IMR-90 (cell line): ENCODE measurements at regions not wholly inside any gene's neighbourhood (a gene's known extent, or its start where the extent isn't known, plus 50 kb on each side); places are given as distances from the start of the nearest gene placed in this dataset.

ENCODE experiments used
- ATAC-seq: fragments of 200-7000 bp; cut with Tn5 transposase; 2 replicates; pipeline ENCODE4 v1.9.1; 2020; ENCODE audit warnings: low read depth, mild to moderate bottlenecking, moderate library complexity
- BruUV-seq: library from RNA; stranded (reverse); fragments of 400-500 nt; replicated peaks from 2 replicates; lab custom pipeline; 2021; lab: Mats Ljungman, UMichigan
- CTCF ChIA-PET: fragments of 300-600 bp; formaldehyde crosslinking; extraction: SDS; loops from one replicate; lab custom pipeline; 2021; ENCODE audit warnings: antibody characterized with exemption; lab: Yijun Ruan, JAX
- POLR2A ChIA-PET: fragments of 300-600 bp; sonication (Branson Sonifier 250); formaldehyde crosslinking; loops from one replicate; lab custom pipeline; 2022; ENCODE audit warnings: antibody characterized with exemption; ENCODE audit not compliant: unreplicated experiment; lab: Charles Lee
- DNase-seq: peaks from one replicate; pipeline ENCODE4 v3.0.0; 2013
- H2AFZ ChIP-seq: replicated peaks from 2 replicates; pipeline ENCODE3; 2013; ENCODE audit warnings: low read length, mild to moderate bottlenecking; ENCODE audit not compliant: poor library complexity
- H2AK5ac ChIP-seq: 2 replicates; pipeline ENCODE4 v1.6.1; 2013; ENCODE audit warnings: low read depth, low read length, inconsistent platforms
- H2AK9ac ChIP-seq: replicated peaks from 2 replicates; pipeline ENCODE3; 2013; ENCODE audit warnings: mild to moderate bottlenecking, low read depth, low read length, moderate library complexity; ENCODE audit not compliant: poor library complexity
- H2BK120ac ChIP-seq: 2 replicates; pipeline ENCODE4 v1.6.1; 2013; ENCODE audit warnings: low read depth, low read length, inconsistent platforms
- H2BK15ac ChIP-seq: 3 replicates; pipeline ENCODE4 v1.6.1; 2013; ENCODE audit warnings: low read depth, low read length, inconsistent platforms
- H2BK20ac ChIP-seq: 2 replicates; pipeline ENCODE4 v1.6.1; 2013; ENCODE audit warnings: low read depth, mild to moderate bottlenecking, inconsistent platforms, low read length, moderate library complexity
- H2BK5ac ChIP-seq: 2 replicates; pipeline ENCODE4 v1.6.1; 2013; ENCODE audit warnings: mild to moderate bottlenecking, low read depth, low read length, inconsistent platforms; ENCODE audit not compliant: poor library complexity, severe bottlenecking
- H3K14ac ChIP-seq: replicated peaks from 2 replicates; pipeline ENCODE4 v1.6.1; 2013; ENCODE audit warnings: low read depth, low read length, inconsistent platforms
- H3K18ac ChIP-seq: 2 replicates; pipeline ENCODE4 v1.6.1; 2013; ENCODE audit warnings: low read depth, low read length, control low read depth
- H3K23ac ChIP-seq: 2 replicates; pipeline ENCODE4 v1.6.1; 2013; ENCODE audit warnings: low read depth, low read length, inconsistent platforms
- H3K27ac ChIP-seq: 2 replicates; pipeline ENCODE4 v1.5.1; 2013; ENCODE audit warnings: mild to moderate bottlenecking, control low read depth, low read length; ENCODE audit not compliant: insufficient read depth
- H3K27me3 ChIP-seq: 2 replicates; pipeline ENCODE4 v1.6.1; 2013; ENCODE audit warnings: low read length; ENCODE audit not compliant: control insufficient read depth, insufficient read depth
- H3K36me3 ChIP-seq: 2 replicates; pipeline ENCODE4 v1.6.1; 2013; ENCODE audit warnings: low read length, mixed read lengths; ENCODE audit not compliant: control insufficient read depth, insufficient read depth
- H3K4ac ChIP-seq: 2 replicates; pipeline ENCODE4 v1.6.1; 2013; ENCODE audit warnings: low read depth, low read length, inconsistent platforms
- H3K4me1 ChIP-seq: 2 replicates; pipeline ENCODE4 v1.6.1; 2013; ENCODE audit warnings: low read length, mixed read lengths; ENCODE audit not compliant: control insufficient read depth, insufficient read depth
- H3K4me2 ChIP-seq: 2 replicates; pipeline ENCODE4 v1.6.1; 2013; ENCODE audit warnings: low read depth, mild to moderate bottlenecking, control low read depth, low read length, moderate library complexity
- H3K4me3 ChIP-seq: 2 replicates; pipeline ENCODE4 v1.5.1; 2013; ENCODE audit warnings: low read depth, mild to moderate bottlenecking, control low read depth, low read length, moderate library complexity; ENCODE audit not compliant: insufficient read depth
- H3K56ac ChIP-seq: 2 replicates; pipeline ENCODE4 v1.6.1; 2013; ENCODE audit warnings: low read length, inconsistent platforms; ENCODE audit not compliant: insufficient read depth; ENCODE audit errors: extremely low read depth
- H3K79me1 ChIP-seq, 2 experiments: 2 replicates each; pipeline ENCODE4 v1.6.1; 2013; ENCODE audit warnings: low read length in 2 of 2, inconsistent platforms in 1 of 2, low read depth in 1 of 2
- H3K9ac ChIP-seq: 2 replicates; pipeline ENCODE4 v1.6.1; 2013; ENCODE audit warnings: low read depth, low read length, control low read depth
- H3K9me1 ChIP-seq: 2 replicates; pipeline ENCODE4 v1.6.1; 2013; ENCODE audit warnings: low read length, inconsistent platforms; ENCODE audit not compliant: insufficient read depth
- H3K9me3 ChIP-seq: 2 replicates; pipeline ENCODE4 v1.6.1; 2013; ENCODE audit warnings: low read length; ENCODE audit not compliant: control insufficient read depth, insufficient read depth
- H4K20me1 ChIP-seq: 2 replicates; pipeline ENCODE4 v1.6.1; 2013; ENCODE audit warnings: low read length, inconsistent platforms; ENCODE audit not compliant: insufficient read depth
- H4K5ac ChIP-seq: 2 replicates; pipeline ENCODE4 v1.6.1; 2013; ENCODE audit warnings: mild to moderate bottlenecking, low read depth, low read length, control low read depth
- H4K8ac ChIP-seq, 2 experiments: 2 replicates each; pipeline ENCODE4 v1.6.1; 2013; ENCODE audit warnings: low read depth in 2 of 2, low read length in 2 of 2, control low read depth in 1 of 2, inconsistent platforms in 1 of 2
- H4K91ac ChIP-seq: 2 replicates; pipeline ENCODE4 v1.6.1; 2013; ENCODE audit warnings: low read depth, low read length, inconsistent platforms; ENCODE audit not compliant: insufficient read depth
- CEBPB ChIP-seq: IDR thresholded peaks from 2 replicates; pipeline ENCODE4 v1.6.1; 2012; ENCODE audit warnings: low read depth, low read length, improper control_type of control experiment
- WGBS, 2 experiments: methylation state at CpG; one replicate each; pipeline versions ENCODE4 v1.1.5 to v1.1.7; 2013; ENCODE audit warnings: missing lambda C conversion rate in 2 of 2; ENCODE audit not compliant: insufficient read length in 1 of 2; ENCODE audit errors: extremely low coverage in 2 of 2; 5-methylcytosine and 5-hydroxymethylcytosine counted together
- dilution Hi-C: fragments of 300-500 bp; cut with HindIII; formaldehyde crosslinking; loops from one replicate; pipeline ENCODE4 v1.14.3; 2018; ENCODE audit warnings: low sequenced_read_pairs; ENCODE audit not compliant: unreplicated experiment
- in situ Hi-C: fragments of 300-500 bp; cut with MboI; formaldehyde crosslinking; loops from 3 replicates; pipeline ENCODE4 v1.14.3; 2019; ENCODE audit warnings: low sequenced_read_pairs, inconsistent platforms, mixed read lengths
- intact Hi-C: fragments of 100-400 bp; cut with micrococcal nuclease; formaldehyde crosslinking; loops from 2 replicates; pipeline ENCODE4 v1.10.0; 2022
- TF ChIP-seq, protein P1 (sequence below): fragments of 150-350 bp; IDR thresholded peaks from 2 replicates; pipeline ENCODE4 v1.6.1; 2016; ENCODE audit warnings: low read depth, mild to moderate bottlenecking, low read length, moderate library complexity, borderline replicate concordance

DNA sequence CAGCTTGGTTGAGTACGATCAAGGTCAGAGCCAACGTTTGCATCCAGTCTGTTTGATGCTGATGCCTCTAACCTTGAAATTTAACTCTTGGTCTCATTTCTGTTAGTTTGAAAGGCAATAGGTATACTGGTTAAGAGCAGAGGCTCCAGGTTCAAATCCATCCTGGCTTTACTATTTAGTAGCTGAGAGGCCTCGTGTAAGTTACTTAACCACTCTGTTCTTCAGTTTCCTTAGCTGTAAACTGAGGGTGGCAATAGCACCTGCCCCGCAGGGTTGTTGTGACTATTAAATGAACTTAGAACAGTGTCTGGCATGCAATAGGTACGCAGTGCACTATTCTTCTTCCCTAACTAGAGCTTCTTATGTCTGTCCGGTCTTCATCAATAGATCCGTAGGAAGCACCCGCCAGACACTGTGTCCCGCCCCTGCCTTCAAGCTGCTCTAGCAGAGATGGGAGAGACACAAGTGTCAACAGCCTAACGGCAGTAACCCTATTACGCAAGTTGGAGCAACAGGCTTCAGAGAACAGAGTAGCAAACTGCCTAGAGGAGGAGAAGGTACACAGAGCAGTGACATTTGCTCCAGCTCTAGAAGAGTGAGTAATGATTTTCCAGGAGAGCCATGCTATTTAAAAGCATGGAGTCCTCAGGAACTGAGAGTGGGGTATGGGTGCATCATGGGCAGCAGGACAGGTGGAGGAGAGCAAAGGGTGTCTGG, 62.7 kb upstream of the ST3GAL5 start:
- H2AFZ ChIP-seq = no peak overlapping the region
- intact Hi-C loops (no loop called here), in situ Hi-C loops (no loop called here), dilution Hi-C loops (no loop called here)
- H3K4me3 ChIP-seq = no peak overlapping the region
- H3K36me3 ChIP-seq = no peaks in the 10 kb centered on the region
- H4K5ac ChIP-seq = no peak overlapping the region
- no peak overlapping the region for H3K9ac ChIP-seq
- no peak overlapping the region for H3K27ac ChIP-seq
- BruUV-seq = no TSS peak
- no peak overlapping the region for H2BK20ac ChIP-seq
- H3K4me1 ChIP-seq = no peaks in the 10 kb centered on the region
- no peak overlapping the region for H3K4me2 ChIP-seq
- 62% methylated on average over 3 of the region's 11 CpGs; no CpG with 5 or more reads in 1 of the 2 experiments for WGBS, 2 experiments
- no peak overlapping the region for H2AK5ac ChIP-seq
- H3K23ac ChIP-seq = no peak overlapping the region
- H2BK120ac ChIP-seq = no peak overlapping the region
- H4K20me1 ChIP-seq = no peaks in the 10 kb centered on the region
- H3K27me3 ChIP-seq = peaks cover 25% of the 10 kb centered on the region
- ChIA-PET CTCF (no interaction called here), POLR2A (no interaction called here)
- H2AK9ac ChIP-seq = no peak overlapping the region
- no peak overlapping the region for H3K56ac ChIP-seq
- H3K18ac ChIP-seq = no peak overlapping the region
- no peak overlapping the region for H4K8ac ChIP-seq
- TF ChIP-seq CEBPB = peak; percentile 64; the same call in 1 of the 2 replicates
- TF ChIP-seq, protein P1, sequence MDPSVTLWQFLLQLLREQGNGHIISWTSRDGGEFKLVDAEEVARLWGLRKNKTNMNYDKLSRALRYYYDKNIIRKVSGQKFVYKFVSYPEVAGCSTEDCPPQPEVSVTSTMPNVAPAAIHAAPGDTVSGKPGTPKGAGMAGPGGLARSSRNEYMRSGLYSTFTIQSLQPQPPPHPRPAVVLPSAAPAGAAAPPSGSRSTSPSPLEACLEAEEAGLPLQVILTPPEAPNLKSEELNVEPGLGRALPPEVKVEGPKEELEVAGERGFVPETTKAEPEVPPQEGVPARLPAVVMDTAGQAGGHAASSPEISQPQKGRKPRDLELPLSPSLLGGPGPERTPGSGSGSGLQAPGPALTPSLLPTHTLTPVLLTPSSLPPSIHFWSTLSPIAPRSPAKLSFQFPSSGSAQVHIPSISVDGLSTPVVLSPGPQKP = no peak
- ATAC-seq = no peak
- H3K9me3 ChIP-seq = peaks cover 4% of the 10 kb centered on the region
- H3K79me1 ChIP-seq = no peaks in the 10 kb centered on the region; a peak in 1 of 4 replicates
- H2BK5ac ChIP-seq = no peak overlapping the region
- H3K4ac ChIP-seq = no peak overlapping the region
- no peak for DNase-seq
- H2BK15ac ChIP-seq = no peak overlapping the region
- no peak overlapping the region for H3K14ac ChIP-seq
- H3K9me1 ChIP-seq = peaks cover 4% of the 10 kb centered on the region; the same call in 1 of the 2 replicates
- H4K91ac ChIP-seq = no peak overlapping the region
